ENCODE measurements at regions not wholly inside any gene's neighbourhood (a gene's known extent, or its start where the extent isn't known, plus 50 kb on each side); places are given as distances from the start of the nearest gene placed in this dataset.

DNA sequence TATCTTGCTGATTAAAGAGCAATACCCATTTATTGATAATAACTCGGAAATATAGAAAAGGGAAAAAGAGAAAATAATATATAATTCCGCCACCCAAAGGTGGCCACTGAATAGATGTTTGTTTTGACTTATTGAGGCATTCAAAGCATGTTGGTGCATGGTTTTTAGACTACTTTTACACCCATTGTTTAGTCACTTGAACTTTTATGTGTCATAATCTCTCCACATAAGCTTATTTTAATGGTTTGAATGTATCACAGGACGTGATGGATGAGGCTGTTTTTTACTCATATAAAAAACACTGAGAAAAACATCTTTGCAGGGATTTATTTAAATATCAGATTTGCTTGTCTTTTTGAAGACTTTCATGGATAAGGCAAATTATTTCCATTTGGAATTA, 120.4 kb downstream of the ACKR3 start:
- no peak for TF ChIP-seq TAF1 (IDR thresholded peaks at IDR 0.05; ENCODE audit: low read depth, low read length)
- no peak for TF ChIP-seq BCL11A (IDR thresholded peaks at IDR 0.05; ENCODE audit: low read depth in 2 of 2, low read length in 2 of 2)
- TF ChIP-seq POLR2A (IDR thresholded peaks at IDR 0.05; ENCODE audit: control extremely low read depth in 1 of 2, low read depth in 2 of 2, low read length in 2 of 2), result no peak
- TF ChIP-seq, protein P1, sequence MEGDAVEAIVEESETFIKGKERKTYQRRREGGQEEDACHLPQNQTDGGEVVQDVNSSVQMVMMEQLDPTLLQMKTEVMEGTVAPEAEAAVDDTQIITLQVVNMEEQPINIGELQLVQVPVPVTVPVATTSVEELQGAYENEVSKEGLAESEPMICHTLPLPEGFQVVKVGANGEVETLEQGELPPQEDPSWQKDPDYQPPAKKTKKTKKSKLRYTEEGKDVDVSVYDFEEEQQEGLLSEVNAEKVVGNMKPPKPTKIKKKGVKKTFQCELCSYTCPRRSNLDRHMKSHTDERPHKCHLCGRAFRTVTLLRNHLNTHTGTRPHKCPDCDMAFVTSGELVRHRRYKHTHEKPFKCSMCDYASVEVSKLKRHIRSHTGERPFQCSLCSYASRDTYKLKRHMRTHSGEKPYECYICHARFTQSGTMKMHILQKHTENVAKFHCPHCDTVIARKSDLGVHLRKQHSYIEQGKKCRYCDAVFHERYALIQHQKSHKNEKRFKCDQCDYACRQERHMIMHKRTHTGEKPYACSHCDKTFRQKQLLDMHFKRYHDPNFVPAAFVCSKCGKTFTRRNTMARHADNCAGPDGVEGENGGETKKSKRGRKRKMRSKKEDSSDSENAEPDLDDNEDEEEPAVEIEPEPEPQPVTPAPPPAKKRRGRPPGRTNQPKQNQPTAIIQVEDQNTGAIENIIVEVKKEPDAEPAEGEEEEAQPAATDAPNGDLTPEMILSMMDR (IDR thresholded peaks at IDR 0.05; ENCODE audit: control extremely low read depth in 1 of 3, insufficient read depth in 1 of 3, low read depth in 1 of 3, low read length in 3 of 3), result no peak
- TF ChIP-seq SIN3A (conservative IDR thresholded peaks at IDR 0.05 in 1 of 2, IDR thresholded peaks at IDR 0.05 in 1 of 2; ENCODE audit: low read depth in 1 of 2, low read length in 2 of 2), result no peak

Data from H1 (cell line).